Activated naive CD4-positive, alpha-beta T cell treated with anti-CD3 and anti-CD28 coated beads, Interleukin-2, amount 10 ng/mL, durations not matched to agents 7 days and 5 days (primary cell): ENCODE measurements at regions not wholly inside any gene's neighbourhood (a gene's known extent, or its start where the extent isn't known, plus 50 kb on each side); places are given as distances from the start of the nearest gene placed in this dataset.
"Not testable (repeated sequence)": the region's sequence is repeated elsewhere in the genome, so short reads cannot be mapped to it uniquely, and the experiment has no call there.

Experiments used
- CTCF ChIA-PET: fragments of 350-600 bp; sonication (Branson Sonifier 250); formaldehyde crosslinking; loops from one replicate; lab custom pipeline; 2021; ENCODE audit warnings: antibody characterized with exemption; lab: Charles Lee
- DNase-seq: peaks from one replicate; pipeline ENCODE4 v3.0.0-alpha.2; 2020
- H3K27ac Mint-ChIP-seq: one replicate; pipeline ENCODE4 v1.8.0; 2021; ENCODE audit warnings: mild to moderate bottlenecking, moderate library complexity, mixed read lengths
- H3K27me3 Mint-ChIP-seq: one replicate; pipeline ENCODE4 v1.8.0; 2021; ENCODE audit warnings: mild to moderate bottlenecking, mixed read lengths
- H3K36me3 Mint-ChIP-seq: one replicate; pipeline ENCODE4 v1.8.0; 2021; ENCODE audit warnings: mixed read lengths
- H3K4me1 Mint-ChIP-seq: one replicate; pipeline ENCODE4 v1.8.0; 2021; ENCODE audit warnings: mixed read lengths
- H3K4me3 Mint-ChIP-seq: one replicate; pipeline ENCODE4 v1.8.0; 2021; ENCODE audit warnings: mild to moderate bottlenecking, moderate library complexity, mixed read lengths
- H3K9me3 Mint-ChIP-seq: one replicate; pipeline ENCODE4 v1.8.0; 2021; ENCODE audit warnings: mixed read lengths

- H3K4me3 Mint-ChIP-seq, CTCF ChIA-PET, H3K36me3 Mint-ChIP-seq, H3K4me1 Mint-ChIP-seq, H3K27ac Mint-ChIP-seq, DNase-seq, H3K27me3 Mint-ChIP-seq: not testable (repeated sequence)
- peaks cover 62% of the 10 kb centered on the region for H3K9me3 Mint-ChIP-seq
Measured at GRCh38 chr11:54797906-54798305, 91.3 kb downstream of the OR4A5 start.

- peaks cover 1% of the 10 kb centered on the region for H3K36me3 Mint-ChIP-seq
- H3K27me3 Mint-ChIP-seq = no peaks in the 10 kb centered on the region
- peaks cover 57% of the 10 kb centered on the region for H3K9me3 Mint-ChIP-seq
- H3K4me3 Mint-ChIP-seq = no peak overlapping the region
- H3K4me1 Mint-ChIP-seq = no peaks in the 10 kb centered on the region
- no peak overlapping the region for H3K27ac Mint-ChIP-seq
- DNase-seq = no peak
- CTCF ChIA-PET = no interaction called here
Measured at GRCh38 chr11:54832676-54833075, 126.0 kb downstream of the OR4A5 start.

- H3K4me1 Mint-ChIP-seq, H3K27me3 Mint-ChIP-seq, H3K4me3 Mint-ChIP-seq, DNase-seq, H3K27ac Mint-ChIP-seq, H3K36me3 Mint-ChIP-seq, CTCF ChIA-PET: not testable (repeated sequence)
- H3K9me3 Mint-ChIP-seq = peaks cover 45% of the 10 kb centered on the region
Measured at GRCh38 chr11:54855047-54855446, 148.4 kb downstream of the OR4A5 start.
